ENCODE measurements at regions not wholly inside any gene's neighbourhood (a gene's known extent, or its start where the extent isn't known, plus 50 kb on each side); places are given as distances from the start of the nearest gene placed in this dataset.

DNA sequence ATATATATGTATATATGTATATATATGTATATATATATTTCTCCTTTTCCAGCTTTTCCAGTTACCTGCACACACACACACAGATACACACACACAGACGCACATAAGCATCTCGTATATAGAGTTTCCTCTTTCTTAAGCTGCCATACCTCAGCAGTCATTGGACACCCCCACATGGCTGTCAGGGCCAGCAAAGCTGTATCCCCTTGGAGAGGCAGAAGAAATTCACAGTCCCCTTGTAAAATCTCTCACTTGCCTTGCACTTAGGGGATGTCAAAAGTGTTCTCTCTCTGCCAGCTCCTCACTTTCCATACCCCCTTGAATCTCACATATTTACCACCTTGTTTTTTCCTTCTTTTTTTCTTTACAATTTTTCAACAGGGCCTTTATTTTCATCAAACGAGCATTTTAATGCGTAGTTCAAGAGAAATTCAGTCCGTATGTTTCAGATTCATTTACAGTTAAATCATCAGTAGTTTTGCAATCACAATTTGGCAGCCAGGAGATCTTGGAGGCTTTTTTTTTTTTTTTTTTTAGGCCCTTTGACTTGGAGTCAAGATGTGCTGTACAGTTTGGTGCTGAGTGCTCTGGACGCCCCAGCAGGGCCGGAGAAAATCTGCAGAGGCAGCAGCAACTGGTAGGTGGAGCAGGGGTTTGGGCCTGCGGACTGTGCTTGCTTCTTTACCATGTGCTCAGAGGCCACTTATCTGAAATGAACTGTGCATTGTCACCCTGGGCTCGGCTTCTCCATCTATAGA lies 244.9 kb upstream of the KLF4 start:
- TF ChIP-seq SUZ12 (IDR thresholded peaks at IDR 0.05; ENCODE audit: extremely low read depth, insufficient read depth, insufficient read length) (no peak), ZNF274 (IDR thresholded peaks at IDR 0.05; ENCODE audit: low read depth, low read length) (no peak), YY1 (IDR thresholded peaks at IDR 0.05; ENCODE audit: insufficient read depth, insufficient read length) (no peak)

Measured in NT2/D1 (cell line).